MCF 10A (cell line): ENCODE measurements at regions not wholly inside any gene's neighbourhood (a gene's known extent, or its start where the extent isn't known, plus 50 kb on each side); places are given as distances from the start of the nearest gene placed in this dataset.
"Not testable (repeated sequence)": the region's sequence is repeated elsewhere in the genome, so short reads cannot be mapped to it uniquely, and the experiment has no call there.

Source experiments
- BruUV-seq: library from RNA; stranded (reverse); fragments of 400-500 nt; replicated peaks from 2 replicates; lab custom pipeline; 2021; lab: Mats Ljungman, UMichigan
- CTCF ChIA-PET: fragments of 300-600 bp; sonication (Branson Sonifier 250); formaldehyde crosslinking; extraction: SDS; loops from one replicate; lab custom pipeline; 2021; ENCODE audit warnings: antibody characterized with exemption, inconsistent platforms; lab: Yijun Ruan, JAX
- POLR2A ChIA-PET: fragments of 300-600, 350-650 bp; sonication (Branson Sonifier 250); formaldehyde crosslinking; extraction: SDS; loops from one replicate; lab custom pipeline; 2020; ENCODE audit warnings: antibody characterized with exemption, inconsistent platforms; lab: Yijun Ruan, JAX
- DNase-seq: peaks from one replicate; pipeline ENCODE4 v3.0.0-alpha.2; 2018; ENCODE audit not compliant: unreplicated experiment
- H3K27ac Mint-ChIP-seq: one replicate; pipeline ENCODE4 v1.8.0; 2022; ENCODE audit warnings: mild to moderate bottlenecking, low read depth, mixed read lengths; ENCODE audit not compliant: unreplicated experiment
- H3K27me3 Mint-ChIP-seq: one replicate; pipeline ENCODE4 v1.8.0; 2022; ENCODE audit warnings: mixed read lengths; ENCODE audit not compliant: insufficient read depth, unreplicated experiment
- H3K36me3 Mint-ChIP-seq: one replicate; pipeline ENCODE4 v1.8.0; 2022; ENCODE audit warnings: mild to moderate bottlenecking, moderate library complexity, mixed read lengths; ENCODE audit not compliant: insufficient read depth, unreplicated experiment
- H3K4me1 Mint-ChIP-seq: one replicate; pipeline ENCODE4 v1.8.0; 2022; ENCODE audit warnings: mixed read lengths; ENCODE audit not compliant: insufficient read depth, unreplicated experiment
- H3K4me3 Mint-ChIP-seq: one replicate; pipeline ENCODE4 v1.8.0; 2022; ENCODE audit warnings: mild to moderate bottlenecking, moderate library complexity, mixed read lengths; ENCODE audit not compliant: unreplicated experiment
- H3K9me3 Mint-ChIP-seq: one replicate; pipeline ENCODE4 v1.8.0; 2022; ENCODE audit warnings: mixed read lengths; ENCODE audit not compliant: unreplicated experiment
- CTCF ChIP-seq: fragments of 200-600 bp; IDR thresholded peaks from one replicate; pipeline ENCODE4 v1.8.0; 2022; ENCODE audit warnings: antibody characterized with exemption, mild to moderate bottlenecking; ENCODE audit not compliant: unreplicated experiment
- intact Hi-C: fragments of 100-400 bp; cut with micrococcal nuclease; formaldehyde crosslinking; loops from 2 replicates; pipeline ENCODE4 v1.14.1; 2022

GRCh38 chr1:118290571-118290970 lies 105.5 kb upstream of the SPAG17 start:
- Mint-ChIP-seq H3K36me3 (no peaks in the 10 kb centered on the region), H3K4me1 (no peaks in the 10 kb centered on the region), H3K9me3 (no peaks in the 10 kb centered on the region), H3K4me3 (no peak overlapping the region), H3K27ac (no peak overlapping the region), H3K27me3 (no peaks in the 10 kb centered on the region)
- CTCF ChIA-PET, result no interaction called here
- DNase-seq, result no peak
- no TSS peak for BruUV-seq
- TF ChIP-seq CTCF, result no peak
- intact Hi-C loops, result no loop called here
- POLR2A ChIA-PET, result no interaction called here

DNA sequence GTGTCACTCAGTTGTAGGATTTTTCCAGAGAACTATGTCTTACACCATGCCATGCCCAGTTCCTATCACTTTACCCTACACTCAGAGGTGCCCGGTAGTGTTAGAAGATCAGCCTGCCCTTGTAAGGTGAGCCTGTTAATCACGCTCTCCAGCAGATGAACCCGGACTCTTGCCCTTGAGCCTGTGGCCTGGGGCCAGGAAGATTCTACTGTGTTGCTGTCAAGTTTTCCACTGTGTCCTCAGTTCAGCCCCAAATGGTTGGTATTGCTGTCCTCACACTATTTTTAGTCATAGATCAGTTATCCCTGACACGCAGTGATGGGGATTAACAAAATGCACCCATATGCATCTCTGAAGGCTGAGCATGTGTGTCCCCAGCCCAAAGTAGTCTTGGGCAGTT lies 105.0 kb upstream of the SPAG17 start:
- TF ChIP-seq CTCF, result no peak
- H3K4me1 Mint-ChIP-seq, result no peaks in the 10 kb centered on the region
- no peak overlapping the region for H3K4me3 Mint-ChIP-seq
- intact Hi-C loops, result no loop called here
- no peak for DNase-seq
- BruUV-seq, result no TSS peak
- H3K9me3 Mint-ChIP-seq, result no peaks in the 10 kb centered on the region
- no peaks in the 10 kb centered on the region for H3K27me3 Mint-ChIP-seq
- no peaks in the 10 kb centered on the region for H3K36me3 Mint-ChIP-seq
- ChIA-PET POLR2A (no interaction called here), CTCF (no interaction called here)
- no peak overlapping the region for H3K27ac Mint-ChIP-seq

- H3K4me1 Mint-ChIP-seq, CTCF ChIA-PET: not testable (repeated sequence)
These were observed 95.6 kb upstream of the SPAG17 start for GRCh38 chr1:118280656-118281055.

DNA sequence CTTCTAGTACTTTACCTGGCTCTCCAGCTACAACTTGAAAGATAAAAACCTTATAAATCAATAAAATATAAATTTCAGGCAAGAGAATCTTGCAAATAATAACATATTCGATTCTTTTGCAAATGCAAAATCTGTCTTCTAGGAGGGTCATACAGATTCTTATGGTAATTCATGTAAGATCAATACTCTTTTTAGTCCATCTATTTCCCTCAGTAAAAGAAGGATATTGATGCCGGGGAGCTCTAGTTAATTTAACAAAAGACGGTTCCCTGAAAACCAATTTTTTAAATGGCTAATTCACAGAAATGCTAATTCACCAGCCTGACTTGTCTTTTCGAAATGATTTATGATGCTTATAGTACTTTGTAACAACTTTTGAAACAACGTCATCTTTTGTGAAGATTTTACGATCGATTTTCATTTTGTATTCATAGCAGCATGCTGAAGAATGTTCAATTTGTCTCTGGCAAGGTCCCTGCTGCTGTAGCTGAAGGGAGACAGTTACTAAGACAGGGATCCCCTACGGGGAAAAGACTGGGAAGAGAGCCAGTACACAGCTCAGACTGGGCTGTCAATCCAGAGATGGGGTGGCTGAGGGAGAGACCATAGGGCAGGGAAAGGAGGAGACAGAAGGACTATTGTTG lies 90.6 kb upstream of the SPAG17 start:
- no TSS peak for BruUV-seq
- intact Hi-C loops, result no loop called here
- Mint-ChIP-seq H3K27ac (no peak overlapping the region), H3K9me3 (no peaks in the 10 kb centered on the region), H3K36me3 (no peaks in the 10 kb centered on the region), H3K27me3 (no peaks in the 10 kb centered on the region), H3K4me1 (no peaks in the 10 kb centered on the region), H3K4me3 (no peak overlapping the region)
- POLR2A ChIA-PET, result interaction anchor here (0.9 kb wide), 1 partner anchor 819 kb away, joined by 3 read pairs; no protein-coding TSS in a partner anchor
- CTCF ChIA-PET, result interaction anchor here (0.7 kb wide), 1 partner anchor 117 kb away, joined by 3 read pairs; no protein-coding TSS in a partner anchor
- TF ChIP-seq CTCF, result no peak
- no peak for DNase-seq

More at GRCh38 chr1:118280656-118281055, 95.6 kb upstream of the SPAG17 start:
- H3K4me3 Mint-ChIP-seq, H3K36me3 Mint-ChIP-seq, H3K9me3 Mint-ChIP-seq, intact Hi-C loops, BruUV-seq, DNase-seq, H3K27me3 Mint-ChIP-seq, POLR2A ChIA-PET, H3K27ac Mint-ChIP-seq: not testable (repeated sequence)
